H9 (cell line): ENCODE measurements at regions not wholly inside any gene's neighbourhood (a gene's known extent, or its start where the extent isn't known, plus 50 kb on each side); places are given as distances from the start of the nearest gene placed in this dataset.
"Not testable (repeated sequence)": the region's sequence is repeated elsewhere in the genome, so short reads cannot be mapped to it uniquely, and the experiment has no call there.

Source experiments
- DNase-seq: peaks from one replicate; pipeline ENCODE4 v3.0.0-alpha.2; 2017
- H2AFZ ChIP-seq: one replicate; pipeline ENCODE4 v1.6.1; 2013; ENCODE audit warnings: mild to moderate bottlenecking, low read length, control low read depth, moderate library complexity
- H2AK5ac ChIP-seq: 2 replicates; pipeline ENCODE4 v1.6.1; 2013; ENCODE audit warnings: low read length, control low read depth, mixed read lengths; ENCODE audit not compliant: insufficient read length
- H2BK120ac ChIP-seq: one replicate; pipeline ENCODE4 v1.6.1; 2013; ENCODE audit warnings: low read depth, mild to moderate bottlenecking, low read length, control low read depth, inconsistent platforms; ENCODE audit not compliant: poor library complexity, severe bottlenecking
- H2BK12ac ChIP-seq: 2 replicates; pipeline ENCODE4 v1.6.1; 2013; ENCODE audit warnings: low read length, control low read depth, mixed read lengths, low read depth; ENCODE audit not compliant: insufficient read length
- H2BK15ac ChIP-seq: 2 replicates; pipeline ENCODE4 v1.6.1; 2013; ENCODE audit warnings: low read depth, low read length, control low read depth
- H2BK20ac ChIP-seq: one replicate; pipeline ENCODE4 v1.6.1; 2013; ENCODE audit warnings: low read depth, mild to moderate bottlenecking, low read length, control low read depth, inconsistent platforms; ENCODE audit not compliant: poor library complexity, severe bottlenecking
- H2BK5ac ChIP-seq: 2 replicates; pipeline ENCODE4 v1.6.1; 2013; ENCODE audit warnings: low read length, control low read depth, mixed read lengths; ENCODE audit not compliant: insufficient read length
- H3K14ac ChIP-seq: 2 replicates; pipeline ENCODE4 v1.6.1; 2013; ENCODE audit warnings: low read length, control low read depth; ENCODE audit not compliant: insufficient read depth
- H3K18ac ChIP-seq: 2 replicates; pipeline ENCODE4 v1.6.1; 2013; ENCODE audit warnings: low read depth, mild to moderate bottlenecking, mixed read lengths, low read length, control low read depth; ENCODE audit not compliant: insufficient read length
- H3K23ac ChIP-seq: 2 replicates; pipeline ENCODE4 v1.6.1; 2013; ENCODE audit warnings: low read length, control low read depth, mixed read lengths, low read depth; ENCODE audit not compliant: insufficient read length
- H3K23me2 ChIP-seq: 2 replicates; pipeline ENCODE4 v1.6.1; 2013; ENCODE audit warnings: low read depth, mild to moderate bottlenecking, mixed read lengths, low read length, control low read depth; ENCODE audit not compliant: insufficient read length, poor library complexity, severe bottlenecking
- H3K27ac ChIP-seq: 2 replicates; pipeline ENCODE4 v1.5.1; 2013; ENCODE audit warnings: low read length, control low read depth, mixed read lengths, low read depth; ENCODE audit not compliant: insufficient read length
- H3K27me3 ChIP-seq: 2 replicates; pipeline ENCODE4 v1.6.1; 2013; ENCODE audit warnings: low read length, control low read depth, inconsistent platforms; ENCODE audit not compliant: insufficient read depth
- H3K4ac ChIP-seq: 2 replicates; pipeline ENCODE4 v1.6.1; 2013; ENCODE audit warnings: low read depth, mild to moderate bottlenecking, control low read depth, inconsistent platforms, low read length, moderate library complexity
- H3K4me1 ChIP-seq: 2 replicates; pipeline ENCODE4 v1.6.1; 2013; ENCODE audit warnings: low read length, control low read depth, inconsistent platforms; ENCODE audit not compliant: insufficient read depth
- H3K4me2 ChIP-seq: 2 replicates; pipeline ENCODE4 v1.6.1; 2013; ENCODE audit warnings: low read length, control low read depth, mixed read lengths; ENCODE audit not compliant: insufficient read length, insufficient read depth
- H3K56ac ChIP-seq: 2 replicates; pipeline ENCODE4 v1.6.1; 2013; ENCODE audit warnings: low read depth, mild to moderate bottlenecking, mixed read lengths, low read length, control low read depth; ENCODE audit not compliant: insufficient read length
- H3K79me1 ChIP-seq: 2 replicates; pipeline ENCODE4 v1.6.1; 2013; ENCODE audit warnings: low read depth, mild to moderate bottlenecking, moderate library complexity, low read length, control low read depth, inconsistent platforms; ENCODE audit not compliant: insufficient read depth, poor library complexity, severe bottlenecking
- H3K79me2 ChIP-seq: 2 replicates; pipeline ENCODE4 v1.6.1; 2013; ENCODE audit warnings: low read length, control low read depth, inconsistent platforms; ENCODE audit not compliant: insufficient read depth
- H3K9ac ChIP-seq: 2 replicates; pipeline ENCODE4 v1.6.1; 2013; ENCODE audit warnings: low read length, control low read depth, mixed read lengths; ENCODE audit not compliant: insufficient read length; ENCODE audit errors: extremely low read depth
- H3K9me3 ChIP-seq: one replicate; pipeline ENCODE4 v1.6.1; 2013; ENCODE audit warnings: low read depth, low read length, inconsistent platforms; ENCODE audit not compliant: control insufficient read depth
- H3T11ph ChIP-seq: one replicate; pipeline ENCODE4 v1.6.1; 2013; ENCODE audit warnings: mild to moderate bottlenecking, low read length, control low read depth, inconsistent platforms
- H4K20me1 ChIP-seq: one replicate; pipeline ENCODE4 v1.6.1; 2013; ENCODE audit not compliant: control insufficient read depth, insufficient read length, insufficient read depth
- H4K5ac ChIP-seq: 2 replicates; pipeline ENCODE4 v1.6.1; 2013; ENCODE audit warnings: low read depth, mild to moderate bottlenecking, mixed read lengths, low read length, control low read depth; ENCODE audit not compliant: insufficient read length
- H4K8ac ChIP-seq: replicated peaks from 2 replicates; pipeline ENCODE4 v1.6.1; 2013; ENCODE audit warnings: low read length, control low read depth, mixed read lengths, low read depth; ENCODE audit not compliant: insufficient read length
- H4K91ac ChIP-seq: 2 replicates; pipeline ENCODE4 v1.6.1; 2013; ENCODE audit warnings: low read depth, mild to moderate bottlenecking, moderate library complexity, mixed read lengths, low read length, control low read depth; ENCODE audit not compliant: insufficient read length
- H3K27ac Mint-ChIP-seq, 3 experiments: 2 replicates in 2 of 3; 3 replicates in 1 of 3; pipeline ENCODE4 v1.8.0; 2020 to 2021; ENCODE audit warnings: mixed read lengths in 3 of 3, mild to moderate bottlenecking in 1 of 3, moderate library complexity in 1 of 3
- H3K27me3 Mint-ChIP-seq: 2 replicates; pipeline ENCODE4 v1.8.0; 2021; ENCODE audit warnings: low read depth, mild to moderate bottlenecking, moderate library complexity, mixed read lengths
- H3K36me3 Mint-ChIP-seq, 3 experiments: 2 replicates in 2 of 3; 3 replicates in 1 of 3; pipeline ENCODE4 v1.8.0; 2020 to 2021; ENCODE audit warnings: low read depth in 3 of 3, mixed read lengths in 3 of 3; ENCODE audit not compliant: insufficient read depth in 1 of 3
- H3K4me1 Mint-ChIP-seq, 2 experiments: 2 replicates each; pipeline ENCODE4 v1.8.0; 2020; ENCODE audit warnings: mixed read lengths in 2 of 2
- H3K4me3 Mint-ChIP-seq, 2 experiments: 2 replicates in 1 of 2; 3 replicates in 1 of 2; pipeline ENCODE4 v1.8.0; 2020 to 2021; ENCODE audit warnings: mild to moderate bottlenecking in 2 of 2, mixed read lengths in 2 of 2, moderate library complexity in 1 of 2
- H3K9me3 Mint-ChIP-seq, 2 experiments: 2 replicates in 1 of 2; 3 replicates in 1 of 2; pipeline ENCODE4 v1.8.0; 2020; ENCODE audit warnings: mild to moderate bottlenecking in 2 of 2, mixed read lengths in 2 of 2, moderate library complexity in 1 of 2
- WGBS: extraction: QIAGEN DNeasy Blood & Tissue Kit; methylation state at CpG from one replicate; pipeline ENCODE4 v1.1.7; 2013; ENCODE audit warnings: missing lambda C conversion rate, low lambda C conversion rate, mixed read lengths; ENCODE audit not compliant: insufficient read length; ENCODE audit errors: extremely low coverage; 5-methylcytosine and 5-hydroxymethylcytosine counted together

GRCh38 chr16:29251571-29252011 lies 154.9 kb downstream of the NPIPB11 start:
- H3K9ac ChIP-seq, H2AK5ac ChIP-seq, H3T11ph ChIP-seq, H3K4me3 Mint-ChIP-seq, H3K36me3 Mint-ChIP-seq, H3K79me1 ChIP-seq, H2BK12ac ChIP-seq, H3K23me2 ChIP-seq, H3K27me3 Mint-ChIP-seq, H3K23ac ChIP-seq, H3K4me1 ChIP-seq, H3K9me3 ChIP-seq, H4K8ac ChIP-seq, H3K56ac ChIP-seq, H3K9me3 Mint-ChIP-seq, H2BK5ac ChIP-seq, H3K27ac ChIP-seq, H2AFZ ChIP-seq, H3K14ac ChIP-seq, H4K20me1 ChIP-seq, H2BK15ac ChIP-seq, H3K4me2 ChIP-seq, H3K4ac ChIP-seq, H4K91ac ChIP-seq, H2BK20ac ChIP-seq, H3K27me3 ChIP-seq, H3K79me2 ChIP-seq, H4K5ac ChIP-seq, H2BK120ac ChIP-seq: not testable (repeated sequence)
- WGBS, result no CpG with 5 or more reads among the region's 21 CpGs
- peaks cover 11 to 17% of the 10 kb centered on the region in 2 experiments for H3K4me1 Mint-ChIP-seq
- H3K27ac Mint-ChIP-seq, result peak overlapping the region in 2 of 3 experiments; percentile 20 to 89; a peak in 3 of 7 replicates
- peak overlapping the region; percentile 62 for H3K18ac ChIP-seq
- peak; percentile 80 for DNase-seq

GRCh38 chr16:29250923-29251434 lies 155.5 kb downstream of the NPIPB11 start:
- H3K9me3 ChIP-seq, H2BK20ac ChIP-seq, H2AFZ ChIP-seq, H3K27me3 ChIP-seq, H3K56ac ChIP-seq, H3K4me2 ChIP-seq, DNase-seq, H2AK5ac ChIP-seq, H4K8ac ChIP-seq, H3K79me2 ChIP-seq, H3K14ac ChIP-seq, H4K91ac ChIP-seq, H2BK15ac ChIP-seq, H2BK12ac ChIP-seq, H2BK5ac ChIP-seq, H4K5ac ChIP-seq, H3K18ac ChIP-seq, H3K27me3 Mint-ChIP-seq, H3K4me1 ChIP-seq, H3K23me2 ChIP-seq, H3K23ac ChIP-seq, H3K79me1 ChIP-seq, H3K4ac ChIP-seq, H3T11ph ChIP-seq, H3K9ac ChIP-seq, H4K20me1 ChIP-seq, H2BK120ac ChIP-seq, H3K27ac Mint-ChIP-seq, H3K4me3 Mint-ChIP-seq, H3K27ac ChIP-seq: not testable (repeated sequence)
- peaks cover 11 to 13% of the 10 kb centered on the region in 2 experiments for H3K4me1 Mint-ChIP-seq
- no CpG with 5 or more reads among the region's 19 CpGs for WGBS
- H3K36me3 Mint-ChIP-seq, result peaks cover 0 to 13% (median 0%) of the 10 kb centered on the region in 3 experiments; a peak in 3 of 7 replicates
- peaks cover 11 to 12% of the 10 kb centered on the region in 2 experiments for H3K9me3 Mint-ChIP-seq
